ENCODE measurements at regions not wholly inside any gene's neighbourhood (a gene's known extent, or its start where the extent isn't known, plus 50 kb on each side); places are given as distances from the start of the nearest gene placed in this dataset.

DNA sequence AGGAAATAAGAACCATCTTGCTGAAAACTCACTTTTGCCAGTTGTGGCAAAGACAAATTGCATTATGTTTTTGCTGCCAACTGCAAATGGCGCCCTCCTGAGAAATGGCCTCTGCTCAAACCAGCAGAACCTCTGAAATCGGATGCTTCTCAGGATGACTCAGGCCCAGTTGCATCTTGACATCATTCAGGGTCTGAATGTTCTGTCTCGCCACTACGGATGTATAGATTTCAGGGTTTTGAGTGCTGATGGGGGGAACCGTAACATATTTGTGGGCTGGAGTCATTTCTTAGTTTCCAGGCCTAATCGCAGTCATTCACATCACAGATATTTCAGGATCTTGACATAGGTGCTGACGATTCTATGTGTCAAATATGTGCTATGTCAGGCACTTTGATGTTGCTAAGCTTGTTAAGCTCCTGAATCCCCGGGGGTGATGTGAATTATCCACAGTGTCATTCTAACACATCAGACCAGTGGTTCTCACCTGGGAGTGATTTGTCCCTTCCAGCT, 207.1 kb downstream of the NFATC2 start:
- H3K27ac ChIP-seq = no peak overlapping the region
- 60 to 65% (median 62%) methylated on average over 8 of the region's 8 CpGs for WGBS, 4 donors
- no peak for DNase-seq
- no peak overlapping the region for H3K4me3 ChIP-seq
- no peak for TF ChIP-seq CTCF (IDR thresholded peaks at IDR 0.05)
- TF ChIP-seq POLR2A (IDR thresholded peaks at IDR 0.05) = no peak
- no peaks in the 10 kb centered on the region for H3K9me3 ChIP-seq (replicated peaks in 1 of 3)
- intact Hi-C loops (cut with DNase I) = no loop called here
- H3K4me1 ChIP-seq (replicated peaks in 1 of 2) = no peaks in the 10 kb centered on the region
- no peaks in the 10 kb centered on the region for H3K36me3 ChIP-seq (replicated peaks in 1 of 2)
- no peaks in the 10 kb centered on the region for H3K27me3 ChIP-seq

- Histone ChIP-seq H3K27ac (no peak overlapping the region), H3K4me3 (no peak overlapping the region), H3K9me3 (replicated peaks in 1 of 3) (no peaks in the 10 kb centered on the region), H3K27me3 (no peaks in the 10 kb centered on the region), H3K36me3 (replicated peaks in 1 of 2) (no peaks in the 10 kb centered on the region), H3K4me1 (replicated peaks in 1 of 2) (no peaks in the 10 kb centered on the region)
- no peak for DNase-seq
- intact Hi-C loops (cut with DNase I) = no loop called here
- 75 to 92% (median 86%) methylated on average over 9 of the region's 9 CpGs for WGBS, 4 donors
- no peak for TF ChIP-seq CTCF (IDR thresholded peaks at IDR 0.05)
- TF ChIP-seq POLR2A (IDR thresholded peaks at IDR 0.05) = no peak
Measured at GRCh38 chr20:51334609-51335008, 207.9 kb downstream of the NFATC2 start.

DNA sequence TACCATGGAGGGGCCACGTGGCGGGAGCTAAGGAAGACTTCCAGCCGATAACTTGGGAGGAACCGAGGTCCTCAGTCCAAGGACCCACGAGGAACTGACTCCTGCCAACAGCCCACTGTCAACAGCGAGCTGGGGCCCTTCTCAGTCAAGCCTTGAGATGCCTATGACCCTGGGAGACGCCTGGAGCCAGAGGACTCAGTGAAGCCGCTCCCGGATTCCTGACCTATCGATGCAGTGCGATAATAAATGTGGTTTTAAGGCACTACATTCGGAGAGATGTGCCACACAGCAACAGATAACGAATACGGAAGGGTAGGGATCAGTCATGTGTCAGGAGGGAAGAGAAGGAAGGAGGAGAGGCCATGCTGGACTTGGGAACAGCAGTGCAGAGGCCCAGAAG, 208.5 kb downstream of the NFATC2 start:
- Histone ChIP-seq H3K4me1 (replicated peaks in 1 of 2) (no peaks in the 10 kb centered on the region), H3K36me3 (replicated peaks in 1 of 2) (no peaks in the 10 kb centered on the region), H3K9me3 (replicated peaks in 1 of 3) (no peaks in the 10 kb centered on the region), H3K27ac (no peak overlapping the region), H3K27me3 (no peaks in the 10 kb centered on the region), H3K4me3 (no peak overlapping the region)
- no peak for TF ChIP-seq POLR2A (IDR thresholded peaks at IDR 0.05)
- TF ChIP-seq CTCF (IDR thresholded peaks at IDR 0.05) = no peak
- WGBS, 4 donors = 83 to 92% (median 89%) methylated on average over 13 to 14 of the region's 14 CpGs
- DNase-seq = no peak
- intact Hi-C loops (cut with DNase I) = no loop called here

- TF ChIP-seq CTCF (IDR thresholded peaks at IDR 0.05) = no peak
- no peak for TF ChIP-seq POLR2A (IDR thresholded peaks at IDR 0.05)
- H3K36me3 ChIP-seq (replicated peaks in 1 of 2) = no peaks in the 10 kb centered on the region
- intact Hi-C loops (cut with DNase I) = no loop called here
- no peak for DNase-seq
- no peaks in the 10 kb centered on the region for H3K4me1 ChIP-seq (replicated peaks in 1 of 2)
- H3K4me3 ChIP-seq = no peak overlapping the region
- H3K27me3 ChIP-seq = no peaks in the 10 kb centered on the region
- H3K9me3 ChIP-seq (replicated peaks in 1 of 3) = no peaks in the 10 kb centered on the region
- WGBS, 4 donors = 73 to 88% (median 83%) methylated on average over 3 of the region's 3 CpGs
- no peak overlapping the region for H3K27ac ChIP-seq
Measured at GRCh38 chr20:51333446-51333845, 209.1 kb downstream of the NFATC2 start.

Data from adrenal gland (tissue), 9 donors.